HG03045 (cell line): ENCODE measurements at regions not wholly inside any gene's neighbourhood (a gene's known extent, or its start where the extent isn't known, plus 50 kb on each side); places are given as distances from the start of the nearest gene placed in this dataset.

Experiments used
- ATAC-seq: cut with Tn5 transposase; IDR thresholded peaks from one replicate; pipeline ENCODE4 v1.9.1; 2021; ENCODE audit warnings: mild to moderate bottlenecking, moderate library complexity; ENCODE audit not compliant: unreplicated experiment

DNA sequence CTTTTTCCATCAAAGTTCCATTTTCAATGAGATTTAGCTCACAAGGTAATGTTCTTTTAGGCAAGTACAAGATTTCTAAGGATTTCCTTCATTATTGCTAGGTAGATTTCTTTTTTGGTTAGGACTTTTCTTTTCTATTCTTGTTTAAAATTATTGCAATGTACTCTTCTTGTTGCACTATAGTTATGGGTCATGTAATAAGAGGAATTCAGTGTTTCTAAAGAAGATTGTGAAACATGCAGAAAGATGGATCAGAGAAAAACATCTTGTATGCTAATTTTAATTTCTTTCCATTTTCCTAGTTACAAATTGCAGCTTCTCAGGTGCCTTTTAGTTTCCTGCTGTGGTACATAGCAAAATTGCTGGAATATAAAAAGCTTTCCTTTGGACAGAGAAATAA lies 56.1 kb downstream of the BTG1 start:
- ATAC-seq: no peak

DNA sequence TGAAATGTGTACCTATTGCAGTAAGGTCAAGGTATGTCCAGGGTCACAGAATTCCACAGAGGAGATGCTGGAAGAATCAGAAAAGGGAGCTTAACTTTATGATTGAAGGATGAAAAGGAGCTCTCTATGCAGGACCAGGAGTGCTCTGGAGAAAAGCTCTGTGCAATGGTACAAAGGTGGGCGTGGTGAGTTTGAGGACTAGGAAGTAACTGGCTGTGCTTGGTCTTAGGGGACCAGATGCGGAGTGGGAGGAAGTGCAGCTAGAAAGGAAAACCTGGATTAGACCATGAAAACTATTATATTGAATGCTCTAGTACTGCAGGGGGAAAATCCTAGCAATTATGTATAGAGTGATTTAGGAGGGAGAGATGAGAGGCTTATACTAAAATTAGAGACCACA lies 56.8 kb downstream of the BTG1 start:
- no peak for ATAC-seq

DNA sequence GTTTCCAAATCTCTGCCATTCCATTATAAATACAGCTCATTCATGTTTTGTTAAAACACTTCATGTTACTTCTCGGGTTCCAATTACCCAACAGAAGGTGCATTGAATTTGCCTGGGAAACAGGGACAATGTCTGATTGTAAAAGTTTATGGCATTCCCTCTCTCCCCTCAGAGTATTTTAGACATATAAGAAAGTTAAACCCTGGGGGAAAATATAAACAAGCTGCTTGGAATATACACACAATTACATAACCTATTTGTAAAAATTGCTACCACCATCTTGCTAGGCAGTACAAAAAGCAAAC lies 60.0 kb downstream of the BTG1 start:
- ATAC-seq: no peak

DNA sequence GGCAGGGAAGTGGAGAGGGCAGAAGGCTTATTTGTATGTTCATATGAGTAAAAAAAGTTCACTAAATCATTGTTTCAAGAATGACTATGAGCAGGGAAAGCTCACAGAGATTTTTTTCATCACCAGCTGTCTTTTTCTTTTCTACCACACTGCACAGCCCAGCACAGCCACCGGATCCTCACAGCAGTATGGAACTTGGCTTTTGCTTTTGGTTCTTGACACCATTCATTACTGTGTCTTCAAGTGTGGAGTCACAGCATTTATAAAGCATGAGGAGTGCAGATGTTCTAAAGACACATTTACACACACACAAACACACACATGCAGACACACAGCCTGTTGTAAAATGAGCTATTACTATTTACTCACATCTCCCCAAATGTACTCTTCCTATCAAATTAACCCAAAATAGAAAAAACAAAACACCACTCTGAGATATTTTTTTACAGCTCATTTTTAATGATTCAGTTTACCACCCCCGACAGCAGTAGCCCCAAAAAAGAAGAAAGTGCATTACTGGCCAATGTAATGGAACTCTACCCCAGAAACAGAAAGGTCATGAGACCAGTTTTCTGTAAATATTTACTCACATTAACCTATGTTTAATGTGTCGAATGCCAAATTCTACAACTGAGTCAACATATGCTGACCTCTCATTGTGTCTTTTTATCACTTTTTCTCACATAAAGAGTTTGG lies 60.5 kb downstream of the BTG1 start:
- peak; percentile 55 for ATAC-seq

DNA sequence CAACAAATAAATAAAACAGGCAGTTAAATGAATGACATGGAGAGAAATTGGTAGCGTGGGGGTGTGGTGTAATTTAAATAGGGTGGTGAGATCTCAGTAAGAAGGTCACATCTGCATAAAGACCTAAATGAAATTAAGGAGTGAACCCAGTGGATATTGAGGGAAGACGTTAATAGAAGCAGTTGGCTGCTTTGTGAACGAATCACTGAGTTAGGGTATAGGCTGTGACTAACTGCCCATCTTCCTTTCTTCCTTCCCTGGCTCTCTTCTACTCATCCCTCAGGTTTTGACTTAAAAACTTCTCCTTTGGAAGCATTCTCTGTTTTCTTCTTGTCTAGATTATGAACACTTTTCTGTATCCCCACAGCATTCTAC lies 64.7 kb downstream of the BTG1 start:
- ATAC-seq: no peak

DNA sequence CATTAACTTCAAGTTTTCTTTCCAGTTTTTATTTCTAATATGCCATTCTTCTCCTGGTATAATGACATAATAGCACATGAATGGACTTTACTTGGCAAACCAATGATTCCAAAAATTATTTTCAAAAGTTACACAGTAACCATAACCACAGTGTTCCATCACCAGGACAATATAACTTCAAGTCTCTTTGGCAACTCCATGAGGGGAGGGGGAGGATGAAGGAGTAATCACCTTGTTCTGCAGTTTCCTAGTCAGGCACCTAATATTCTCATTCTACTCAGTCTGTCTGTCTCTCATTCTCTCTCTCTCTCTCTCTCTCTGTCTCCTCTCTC lies 66.6 kb downstream of the BTG1 start:
- no peak for ATAC-seq

DNA sequence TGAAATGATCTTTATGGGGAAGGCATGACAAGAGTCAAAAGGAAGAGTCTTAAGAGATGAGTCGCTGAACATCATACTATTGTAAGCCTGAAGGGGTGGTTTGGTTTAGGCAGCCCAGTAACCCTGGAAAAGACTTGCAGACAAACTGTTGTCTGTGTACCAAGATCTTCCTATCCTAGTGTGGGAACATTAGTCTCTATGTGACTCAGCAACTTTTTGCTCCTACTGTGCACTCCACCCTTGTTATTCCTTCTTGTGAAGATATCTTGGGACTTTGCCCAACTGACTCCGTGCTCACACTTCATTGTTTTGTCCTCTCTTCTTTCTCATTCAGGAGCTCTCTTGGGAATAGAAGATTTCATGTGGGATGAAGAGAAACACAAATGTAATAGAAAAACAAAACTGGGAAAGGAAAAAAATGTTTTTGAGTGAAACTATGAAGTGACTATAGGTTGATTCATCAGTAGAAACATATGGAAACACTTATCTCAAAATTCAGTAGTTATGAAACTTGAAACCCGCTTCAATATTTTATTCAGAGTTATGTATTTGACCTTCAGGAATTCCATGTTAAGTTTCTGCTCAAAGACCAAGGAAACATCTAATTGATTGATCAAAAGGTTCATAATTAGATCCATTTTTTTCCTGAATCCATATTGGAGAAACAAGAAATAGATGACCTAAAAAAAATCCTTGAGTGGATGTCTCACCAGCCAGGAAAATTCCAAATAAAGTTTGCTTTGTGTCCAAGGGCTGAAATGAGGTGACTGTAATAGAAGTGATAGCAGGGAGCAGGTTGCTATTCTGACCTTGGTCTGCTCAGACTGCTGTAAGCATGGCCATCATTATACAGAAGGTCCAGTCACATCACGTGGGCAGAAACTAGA lies 67.2 kb downstream of the BTG1 start:
- ATAC-seq: no peak

DNA sequence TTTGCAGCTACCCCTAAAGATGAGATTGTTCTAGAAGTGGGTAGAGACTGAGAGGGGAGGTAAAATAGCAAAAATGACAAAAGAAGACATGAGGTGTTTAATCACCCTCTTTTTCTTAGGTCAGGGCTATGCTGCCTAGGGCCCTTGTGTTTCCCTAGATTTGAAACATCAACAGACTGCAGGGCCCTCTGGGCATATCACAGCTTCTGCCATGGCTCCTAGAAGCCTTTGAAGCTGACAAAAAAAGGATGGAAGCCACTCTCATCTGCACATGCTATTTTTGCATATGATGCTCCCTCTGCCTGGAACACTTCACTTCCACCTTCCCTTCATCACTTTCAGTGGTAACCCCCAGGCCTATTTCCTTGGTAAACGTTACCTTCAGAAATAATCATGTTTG lies 68.1 kb downstream of the BTG1 start:
- no peak for ATAC-seq

DNA sequence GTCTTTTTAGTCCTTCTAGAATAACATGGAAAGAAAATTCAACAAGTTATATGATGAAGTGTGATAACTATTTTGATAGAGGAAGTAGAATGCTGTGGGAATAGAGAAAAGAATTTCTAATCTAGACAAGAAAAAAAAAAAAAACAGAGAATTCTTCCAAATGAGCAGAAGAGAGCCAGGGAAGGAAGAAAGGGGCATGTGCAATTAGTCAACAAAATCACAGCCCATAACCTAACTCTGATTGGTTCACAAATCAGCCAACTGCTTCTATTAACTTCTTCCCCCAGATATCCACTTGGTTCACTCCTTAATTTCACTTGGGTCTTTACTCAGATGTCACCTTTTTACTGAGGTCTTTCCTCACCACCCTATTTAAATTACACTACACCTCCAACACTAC lies 69.5 kb downstream of the BTG1 start:
- ATAC-seq: no peak

DNA sequence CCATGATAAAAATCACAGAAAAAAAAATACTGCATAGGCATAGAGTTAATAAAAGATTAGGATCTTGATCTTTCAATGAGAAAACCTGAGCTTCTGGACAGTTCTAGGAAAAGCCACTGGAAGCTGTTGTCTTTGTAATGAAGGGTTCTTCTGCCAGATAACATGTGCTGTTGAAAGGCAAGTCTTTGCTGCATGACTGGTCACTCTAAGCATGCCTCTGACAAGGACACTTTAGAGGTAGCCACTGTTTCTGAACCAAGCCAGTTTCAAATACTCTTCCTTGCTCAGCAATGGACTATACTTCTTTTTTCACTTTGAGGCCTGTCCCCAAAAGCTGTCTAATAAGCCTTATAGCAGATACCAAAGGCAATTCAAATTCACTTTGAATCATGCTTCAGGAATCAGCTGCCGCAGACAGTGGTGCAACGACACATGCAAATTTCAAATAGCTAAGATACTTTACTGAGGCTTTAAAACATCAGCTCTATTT lies 70.2 kb downstream of the BTG1 start:
- ATAC-seq: no peak

DNA sequence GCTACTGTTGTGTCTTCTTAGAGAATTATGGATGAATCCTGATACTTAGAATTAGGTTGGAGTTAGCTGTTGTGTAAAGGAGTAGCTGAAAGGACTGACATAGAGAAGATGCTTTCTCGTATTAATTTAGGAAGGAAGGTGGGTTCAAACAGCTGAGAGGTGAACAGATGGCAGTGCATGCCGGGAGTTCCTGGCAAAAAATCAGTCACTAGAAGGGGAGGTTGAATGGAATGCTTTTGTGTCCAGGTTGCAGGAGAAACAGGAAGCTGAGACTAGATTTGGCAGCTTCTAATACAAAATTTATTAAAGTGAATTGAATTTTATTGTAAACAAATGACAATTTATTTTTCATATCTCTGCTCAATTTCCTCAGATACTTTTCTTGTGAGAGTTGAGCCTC lies 70.8 kb downstream of the BTG1 start:
- ATAC-seq: no peak

DNA sequence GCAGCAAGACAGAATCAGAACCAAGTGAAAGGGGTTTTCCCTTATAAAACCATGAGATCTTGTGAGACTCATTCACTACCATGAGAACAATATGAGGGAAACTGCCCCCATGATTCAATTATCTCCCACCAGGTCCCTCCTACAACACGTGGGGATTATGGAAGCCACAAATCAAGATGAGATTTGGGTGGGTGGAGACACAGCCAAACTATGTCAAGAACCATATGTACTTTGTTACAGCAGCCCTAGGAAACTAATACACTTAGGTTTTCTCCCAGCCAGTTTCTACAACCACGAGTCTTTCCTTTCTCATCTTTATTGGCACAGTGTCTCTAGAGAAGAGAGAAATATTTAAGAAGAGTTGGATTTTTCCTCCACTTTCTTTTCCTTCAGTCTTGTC lies 72.6 kb downstream of the BTG1 start:
- no peak for ATAC-seq

DNA sequence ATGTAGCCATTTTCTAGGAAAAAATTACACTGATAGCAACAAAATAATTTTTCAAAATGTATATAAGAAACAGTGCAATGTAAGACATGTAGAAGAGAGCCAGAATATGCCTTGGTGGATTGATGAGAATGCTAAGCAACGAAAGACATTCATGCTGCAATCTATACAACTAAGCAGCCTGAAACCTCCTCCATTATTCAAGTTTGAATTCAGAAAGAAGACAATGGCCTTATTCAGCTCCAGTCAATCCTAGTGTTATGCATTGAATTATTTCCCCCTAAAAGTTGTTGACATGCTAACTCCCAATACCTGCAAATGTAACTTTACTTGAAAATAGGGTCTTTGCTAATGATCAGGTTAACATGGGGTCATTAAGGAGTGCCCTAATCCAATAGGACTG lies 73.5 kb downstream of the BTG1 start:
- no peak for ATAC-seq

DNA sequence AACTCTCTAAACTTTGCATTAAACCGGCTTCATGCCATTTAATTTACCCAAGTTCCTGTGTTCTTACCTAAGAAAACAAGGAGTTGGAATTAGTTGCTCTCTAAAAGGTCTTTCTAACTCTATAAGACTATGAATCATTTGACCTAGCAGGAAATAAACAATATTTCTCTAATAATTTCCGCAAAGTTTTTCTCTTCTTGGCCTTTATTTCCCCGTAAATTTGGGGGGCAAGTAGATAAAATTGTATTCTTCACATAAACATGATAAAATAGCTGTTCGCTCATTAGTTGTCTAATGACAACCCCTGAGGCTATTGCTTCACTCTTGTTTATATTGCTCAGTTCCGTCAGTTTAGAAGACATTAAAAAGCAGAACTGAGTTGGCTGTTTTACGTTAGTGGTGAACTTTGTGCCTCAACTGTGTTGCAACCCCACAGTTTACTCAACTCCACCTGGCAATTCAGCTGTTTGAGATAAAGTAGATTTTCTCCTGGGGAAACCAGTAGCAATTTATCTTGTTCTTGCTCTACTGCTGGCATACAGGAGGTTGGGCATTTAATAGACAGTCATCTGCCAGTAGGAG lies 74.7 kb downstream of the BTG1 start:
- no peak for ATAC-seq

DNA sequence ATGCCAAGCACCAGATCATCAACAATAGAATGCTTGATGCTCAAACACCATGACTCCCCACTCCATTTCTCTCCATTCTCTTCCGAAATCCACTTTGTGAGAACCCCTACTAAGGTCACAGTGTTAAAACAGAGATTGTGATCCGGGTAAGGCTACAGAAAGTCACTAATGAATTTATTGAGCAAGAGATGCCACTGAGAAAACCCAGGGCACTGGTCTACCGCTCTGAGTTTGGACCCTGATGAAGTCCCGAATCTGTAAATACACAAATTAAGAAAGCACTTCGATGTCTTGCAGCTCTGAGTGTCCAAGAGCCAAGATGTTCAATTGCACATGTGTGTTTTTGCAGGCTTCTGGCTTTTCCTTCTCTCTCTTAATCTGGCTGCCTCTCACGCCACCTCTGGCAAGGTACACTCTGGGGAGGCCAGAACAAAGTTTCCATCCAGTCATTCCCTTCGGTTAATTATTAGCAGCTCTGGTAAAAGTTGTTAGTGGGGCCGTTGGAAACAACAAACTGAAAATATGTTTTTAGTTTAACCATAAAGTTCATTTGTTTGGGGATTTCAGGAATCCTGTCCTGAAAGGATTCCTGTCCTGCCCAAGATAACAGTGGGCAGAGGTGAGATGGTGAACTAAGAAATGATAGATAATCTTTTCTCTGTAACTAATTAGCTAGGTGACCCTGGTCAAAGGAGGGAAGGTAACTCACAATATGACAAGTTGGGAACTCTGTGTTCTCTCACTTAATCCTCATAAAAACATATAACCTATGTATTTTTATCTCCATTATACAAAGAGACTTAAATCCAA lies 75.4 kb downstream of the BTG1 start:
- no peak for ATAC-seq

DNA sequence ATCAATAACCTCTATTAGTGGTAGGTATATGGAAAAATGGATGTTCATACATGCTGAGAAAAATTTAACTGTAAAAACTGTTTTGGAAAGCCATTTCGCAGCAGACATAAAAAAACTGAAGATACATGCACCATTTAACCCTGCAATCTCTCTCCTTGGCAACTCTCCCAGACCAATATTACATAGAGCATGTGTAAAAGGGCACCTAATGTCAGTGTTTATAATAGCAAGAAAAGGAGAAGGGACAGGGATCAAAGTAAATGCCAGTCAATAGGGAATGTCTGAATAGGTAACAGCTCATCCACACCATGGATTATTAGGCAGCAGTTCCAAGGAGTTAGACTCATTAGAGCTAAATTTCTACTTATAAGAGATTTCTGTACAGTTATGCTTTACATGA lies 77.2 kb downstream of the BTG1 start:
- no peak for ATAC-seq

DNA sequence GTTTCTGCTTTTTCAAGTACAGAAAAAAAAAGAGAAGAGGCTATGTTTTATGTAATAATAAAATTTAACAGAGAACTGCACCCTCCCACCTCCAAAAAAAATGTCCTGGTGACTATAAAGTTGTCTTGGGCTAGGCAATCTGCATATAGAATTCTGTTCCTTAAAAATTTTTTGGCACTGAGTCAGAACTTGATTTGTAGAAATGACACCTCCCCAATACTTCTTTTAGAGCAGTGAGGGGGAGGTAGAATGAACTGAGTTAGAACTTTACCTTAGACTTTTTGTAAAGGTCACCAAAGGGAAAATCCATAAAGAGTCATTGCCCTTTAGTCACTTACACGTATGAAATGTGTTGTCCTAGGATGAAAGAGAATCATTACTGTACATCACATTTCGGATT lies 80.0 kb downstream of the BTG1 start:
- ATAC-seq: peak; percentile 39

DNA sequence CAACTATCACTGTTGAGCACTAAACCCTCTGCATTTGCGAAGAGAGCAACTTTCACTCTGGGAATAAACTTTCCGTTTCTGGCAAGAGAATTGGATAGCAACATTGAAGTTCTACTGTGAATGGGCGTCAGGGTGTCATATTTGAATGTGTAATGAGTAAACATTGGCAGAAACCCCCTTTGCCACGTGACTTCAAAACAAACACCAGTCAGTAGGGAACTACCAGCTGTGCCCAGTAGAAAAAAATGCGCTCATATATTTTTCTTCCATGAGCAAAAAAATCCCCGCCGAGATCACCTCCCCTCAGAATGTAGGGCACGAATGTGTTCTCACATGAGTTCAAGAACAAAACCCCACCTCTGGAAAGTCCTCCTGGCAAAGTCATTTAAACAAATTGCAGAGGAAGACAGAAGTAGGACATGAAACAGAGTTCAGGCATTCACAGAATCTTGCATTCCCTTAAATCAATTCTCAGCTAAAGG lies 80.6 kb downstream of the BTG1 start:
- ATAC-seq: no peak

DNA sequence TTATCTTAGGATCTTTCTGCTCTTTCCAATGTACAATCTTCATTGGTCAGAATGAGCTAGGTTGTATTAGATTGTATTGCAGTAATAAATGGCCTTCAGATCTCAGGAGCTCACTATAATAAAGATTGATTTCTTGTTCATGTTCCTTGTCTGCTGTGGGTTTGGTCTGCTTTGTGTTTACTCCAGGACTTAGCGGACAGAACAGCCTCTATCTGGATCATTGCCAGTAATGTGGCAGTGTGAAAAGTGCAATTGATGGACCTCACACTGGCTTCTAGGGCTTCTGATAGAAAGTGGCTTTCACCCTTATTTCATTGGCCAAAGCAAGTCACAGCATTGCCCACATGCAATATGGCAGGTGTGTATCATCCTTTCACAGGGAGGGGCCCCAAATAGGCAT lies 81.2 kb downstream of the BTG1 start:
- no peak for ATAC-seq

DNA sequence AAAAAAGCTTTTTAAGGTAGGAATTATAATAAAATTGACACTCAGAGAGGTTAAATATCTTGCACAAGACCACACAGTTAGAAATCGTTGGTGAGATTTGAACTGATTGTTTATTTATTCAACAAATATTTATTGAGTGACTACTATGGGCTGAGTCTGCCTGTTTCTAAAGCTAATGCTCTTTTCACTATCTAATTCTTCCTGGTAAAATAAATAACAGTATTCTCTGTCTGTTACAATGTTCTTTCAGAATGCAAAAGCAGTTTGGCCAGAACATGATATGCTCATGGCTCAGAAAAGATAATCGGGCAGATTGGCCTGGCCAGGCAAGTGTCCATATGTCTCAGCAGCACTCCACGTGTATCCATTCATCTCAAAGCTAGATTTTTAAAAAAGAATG lies 82.0 kb downstream of the BTG1 start:
- no peak for ATAC-seq
